Keratinocyte (primary cell): ENCODE measurements at regions not wholly inside any gene's neighbourhood (a gene's known extent, or its start where the extent isn't known, plus 50 kb on each side); places are given as distances from the start of the nearest gene placed in this dataset.

Experiments
- DNase-seq: peaks from one replicate; pipeline ENCODE4 v3.0.0-alpha.2; 2011; ENCODE audit warnings: low read depth, missing footprints, low spot score
- FAIRE-seq: peaks from 2 replicates; lab custom pipeline; 2011; peaks lifted over from hg19 to GRCh38; lab: Jason Lieb, UNC
- H2AFZ ChIP-seq: 2 replicates; pipeline ENCODE4 v1.6.0; 2012; ENCODE audit warnings: low read length, control low read depth, inconsistent platforms; ENCODE audit not compliant: control insufficient read depth
- H3K27ac ChIP-seq: 2 replicates; pipeline ENCODE4 v1.5.1; 2011; ENCODE audit warnings: low read length; ENCODE audit not compliant: control insufficient read depth, insufficient read depth
- H3K27me3 ChIP-seq: 3 replicates; pipeline ENCODE4 v1.6.0; 2011; ENCODE audit warnings: low read length; ENCODE audit not compliant: control insufficient read depth, insufficient read depth; ENCODE audit errors: extremely low read depth
- H3K36me3 ChIP-seq, 2 experiments: 2 replicates in 1 of 2; 3 replicates in 1 of 2; pipeline ENCODE4 v1.5.1; 2011; ENCODE audit warnings: low read length in 2 of 2, mild to moderate bottlenecking in 1 of 2; ENCODE audit not compliant: control insufficient read depth in 2 of 2, insufficient read depth in 2 of 2; ENCODE audit errors: extremely low read depth in 1 of 2
- H3K4me1 ChIP-seq: 3 replicates; pipeline ENCODE4 v1.5.1; 2011; ENCODE audit warnings: low read length; ENCODE audit not compliant: control insufficient read depth, insufficient read depth; ENCODE audit errors: extremely low read depth
- H3K4me2 ChIP-seq: 3 replicates; pipeline ENCODE4 v1.6.0; 2011; ENCODE audit warnings: low read depth, low read length; ENCODE audit not compliant: control insufficient read depth, insufficient read depth; ENCODE audit errors: extremely low read depth
- H3K4me3 ChIP-seq, 3 experiments: fragments of 200-600 bp in 1 of 3; sonication (generic) in 1 of 3; 2 replicates in 2 of 3; 3 replicates in 1 of 3; pipeline ENCODE4 v1.5.1; 2011 to 2016; ENCODE audit warnings: low read length in 3 of 3, mild to moderate bottlenecking in 3 of 3, control low read depth in 2 of 3, inconsistent platforms in 1 of 3, low read depth in 1 of 3, mixed read lengths in 1 of 3, mixed run types in 1 of 3, moderate library complexity in 1 of 3; ENCODE audit not compliant: control insufficient read depth in 2 of 3, insufficient read depth in 2 of 3; ENCODE audit errors: extremely low read depth in 1 of 3
- H3K79me2 ChIP-seq: 2 replicates; pipeline ENCODE4 v1.6.0; 2012; ENCODE audit warnings: low read length; ENCODE audit not compliant: control insufficient read depth, insufficient read depth
- H3K9ac ChIP-seq: 3 replicates; pipeline ENCODE4 v1.6.0; 2011; ENCODE audit warnings: low read length; ENCODE audit not compliant: control insufficient read depth, insufficient read depth; ENCODE audit errors: extremely low read depth
- H3K9me1 ChIP-seq: 3 replicates; pipeline ENCODE4 v1.6.0; 2011; ENCODE audit warnings: low read length; ENCODE audit not compliant: control insufficient read depth, insufficient read depth; ENCODE audit errors: extremely low read depth
- H3K9me3 ChIP-seq: 2 replicates; pipeline ENCODE4 v1.5.1; 2012; ENCODE audit warnings: low read depth, low read length; ENCODE audit not compliant: control insufficient read depth
- H4K20me1 ChIP-seq: 3 replicates; pipeline ENCODE4 v1.6.0; 2011; ENCODE audit warnings: low read length; ENCODE audit not compliant: control insufficient read depth, insufficient read depth; ENCODE audit errors: extremely low read depth
- CTCF ChIP-seq, 3 experiments: IDR thresholded peaks in 1 of 3; conservative IDR thresholded peaks in 1 of 3; optimal IDR thresholded peaks in 1 of 3; 2 replicates in 2 of 3; 3 replicates in 1 of 3; pipeline versions ENCODE3 to v1.5.1; 2011; ENCODE audit warnings: low read length in 3 of 3, mild to moderate bottlenecking in 3 of 3, moderate library complexity in 2 of 3, control low read depth in 1 of 3, inconsistent platforms in 1 of 3; ENCODE audit not compliant: insufficient read depth in 2 of 3; ENCODE audit errors: extremely low read depth in 1 of 3
- EZH2 ChIP-seq: IDR thresholded peaks from one replicate; pipeline ENCODE4 v1.6.1; 2012; ENCODE audit warnings: inconsistent platforms, mild to moderate bottlenecking, low read length, moderate library complexity
- dilution Hi-C: fragments of 300-500 bp; cut with MboI; formaldehyde crosslinking; loops from one replicate; pipeline ENCODE4 v1.7.0; 2020; ENCODE audit warnings: low sequenced_read_pairs; ENCODE audit not compliant: extremely low pct_ligation_motif_present

- H3K27ac ChIP-seq: no peak overlapping the region
- FAIRE-seq: no peak
- dilution Hi-C loops: no loop called here
These were observed 496.7 kb downstream of the EIPR1 start for GRCh38 chr2:2880938-2881337.

GRCh38 chr2:2879781-2880180, 497.8 kb downstream of the EIPR1 start:
- no peaks in the 10 kb centered on the region for H3K36me3 ChIP-seq
- H3K4me1 ChIP-seq: no peaks in the 10 kb centered on the region
- H3K9me1 ChIP-seq: no peaks in the 10 kb centered on the region
- dilution Hi-C loops: no loop called here
- DNase-seq (no peak), FAIRE-seq (no peak)
- H3K9me3 ChIP-seq: no peaks in the 10 kb centered on the region
- H3K9ac ChIP-seq: no peak overlapping the region
- H2AFZ ChIP-seq: no peak overlapping the region
- H3K27ac ChIP-seq: no peak overlapping the region
- H3K4me3 ChIP-seq: no peak overlapping the region
- no peak for TF ChIP-seq CTCF (optimal IDR thresholded peaks at IDR 0.05 in 1 of 3, IDR thresholded peaks at IDR 0.05 in 1 of 3, conservative IDR thresholded peaks at IDR 0.05 in 1 of 3; ENCODE audit: extremely low read depth in 1 of 3, insufficient read depth in 2 of 3, low read length in 3 of 3)
- TF ChIP-seq EZH2: no peak
- H3K79me2 ChIP-seq: no peaks in the 10 kb centered on the region
- peaks cover 9% of the 10 kb centered on the region for H3K27me3 ChIP-seq
- H3K4me2 ChIP-seq: no peak overlapping the region
- no peaks in the 10 kb centered on the region for H4K20me1 ChIP-seq

More at GRCh38 chr2:2880938-2881337, 496.7 kb downstream of the EIPR1 start:
- no peak for TF ChIP-seq EZH2
- TF ChIP-seq CTCF (optimal IDR thresholded peaks at IDR 0.05 in 1 of 3, IDR thresholded peaks at IDR 0.05 in 1 of 3, conservative IDR thresholded peaks at IDR 0.05 in 1 of 3; ENCODE audit: extremely low read depth in 1 of 3, insufficient read depth in 2 of 3, low read length in 3 of 3): no peak
- Histone ChIP-seq H3K4me3 (no peak overlapping the region), H4K20me1 (no peaks in the 10 kb centered on the region), H3K4me2 (no peak overlapping the region), H2AFZ (no peak overlapping the region), H3K36me3 (no peaks in the 10 kb centered on the region), H3K4me1 (no peaks in the 10 kb centered on the region), H3K9me3 (no peaks in the 10 kb centered on the region), H3K79me2 (no peaks in the 10 kb centered on the region), H3K27me3 (peaks cover 9% of the 10 kb centered on the region), H3K9me1 (no peaks in the 10 kb centered on the region), H3K9ac (no peak overlapping the region)
- DNase-seq: no peak
